Upper lobe of right lung (tissue), 1 donor: ENCODE measurements at regions not wholly inside any gene's neighbourhood (a gene's known extent, or its start where the extent isn't known, plus 50 kb on each side); places are given as distances from the start of the nearest gene placed in this dataset.

Experiments used
- ATAC-seq: fragments of 200-7000 bp; cut with Tn5 transposase; one replicate; pipeline ENCODE4 v1.9.1; 2020; ENCODE audit warnings: mild to moderate bottlenecking, moderate library complexity
- DNase-seq: peaks from one replicate; pipeline ENCODE4 v3.0.0-alpha.2; 2020
- H3K27ac ChIP-seq: fragments of 200-600 bp; one replicate; pipeline ENCODE4 v1.8.0; 2022
- H3K27me3 ChIP-seq: fragments of 200-600 bp; one replicate; pipeline ENCODE4 v1.8.0; 2022; ENCODE audit warnings: mild to moderate bottlenecking
- H3K36me3 ChIP-seq: fragments of 200-600 bp; one replicate; pipeline ENCODE4 v1.8.0; 2022
- H3K4me1 ChIP-seq: fragments of 200-600 bp; one replicate; pipeline ENCODE4 v1.8.0; 2022
- H3K4me3 ChIP-seq: fragments of 200-600 bp; one replicate; pipeline ENCODE4 v1.8.0; 2022; ENCODE audit warnings: mild to moderate bottlenecking
- H3K9me3 ChIP-seq: fragments of 200-600 bp; one replicate; pipeline ENCODE4 v1.8.0; 2022
- CTCF ChIP-seq: fragments of 200-600 bp; IDR thresholded peaks from one replicate; pipeline ENCODE4 v1.8.0; 2022; ENCODE audit warnings: antibody characterized with exemption
- intact Hi-C: fragments of 100-400 bp; cut with DNase I; formaldehyde crosslinking; loops from one replicate; pipeline ENCODE4 v1.11.0; 2022
- donor health status: DM: no; HTN: yes; CAD: no; lungs with severe emphysema.

- intact Hi-C loops = no loop called here
- DNase-seq = no peak
- H3K36me3 ChIP-seq = no peaks in the 10 kb centered on the region
- no peak overlapping the region for H3K27ac ChIP-seq
- no peaks in the 10 kb centered on the region for H3K4me1 ChIP-seq
- H3K4me3 ChIP-seq = no peak overlapping the region
- no peaks in the 10 kb centered on the region for H3K27me3 ChIP-seq
- no peaks in the 10 kb centered on the region for H3K9me3 ChIP-seq
- TF ChIP-seq CTCF = no peak
- no peak for ATAC-seq
Measured at GRCh38 chr5:82622711-82623514, 344.8 kb upstream of the RPS23 start.

- DNase-seq = no peak
Measured at GRCh38 chr5:82622205-82622604, 344.1 kb upstream of the RPS23 start.

GRCh38 chr5:82620957-82621600, 342.9 kb upstream of the RPS23 start:
- no peaks in the 10 kb centered on the region for H3K27me3 ChIP-seq
- ATAC-seq (no peak), DNase-seq (no peak)
- no peak overlapping the region for H3K4me3 ChIP-seq
- no peaks in the 10 kb centered on the region for H3K36me3 ChIP-seq
- intact Hi-C loops = no loop called here
- no peaks in the 10 kb centered on the region for H3K4me1 ChIP-seq
- no peak overlapping the region for H3K27ac ChIP-seq
- TF ChIP-seq CTCF = no peak
- no peaks in the 10 kb centered on the region for H3K9me3 ChIP-seq

More at GRCh38 chr5:82622205-82622604, 344.1 kb upstream of the RPS23 start:
- no peaks in the 10 kb centered on the region for H3K9me3 ChIP-seq
- intact Hi-C loops = no loop called here
- H3K36me3 ChIP-seq = no peaks in the 10 kb centered on the region
- H3K4me3 ChIP-seq = no peak overlapping the region
- H3K4me1 ChIP-seq = no peaks in the 10 kb centered on the region
- H3K27me3 ChIP-seq = no peaks in the 10 kb centered on the region
- H3K27ac ChIP-seq = no peak overlapping the region
- no peak for ATAC-seq
- no peak for TF ChIP-seq CTCF

GRCh38 chr5:82619097-82619496, 340.9 kb upstream of the RPS23 start:
- TF ChIP-seq CTCF = no peak
- Histone ChIP-seq H3K4me3 (no peak overlapping the region), H3K36me3 (no peaks in the 10 kb centered on the region), H3K27me3 (no peaks in the 10 kb centered on the region), H3K27ac (no peak overlapping the region), H3K9me3 (no peaks in the 10 kb centered on the region), H3K4me1 (no peaks in the 10 kb centered on the region)
- no peak for DNase-seq
- intact Hi-C loops = no loop called here
- ATAC-seq = no peak

GRCh38 chr5:82614706-82615105, 336.6 kb upstream of the RPS23 start:
- no peak for TF ChIP-seq CTCF
- DNase-seq (no peak), ATAC-seq (no peak)
- intact Hi-C loops = no loop called here
- Histone ChIP-seq H3K4me3 (no peak overlapping the region), H3K4me1 (no peaks in the 10 kb centered on the region), H3K27ac (no peak overlapping the region), H3K9me3 (no peaks in the 10 kb centered on the region), H3K36me3 (no peaks in the 10 kb centered on the region), H3K27me3 (no peaks in the 10 kb centered on the region)
